Body of pancreas (tissue), 4 donors: ENCODE measurements at regions not wholly inside any gene's neighbourhood (a gene's known extent, or its start where the extent isn't known, plus 50 kb on each side); places are given as distances from the start of the nearest gene placed in this dataset.
A peak's percentile ranks its signal among the peaks of the same experiment; 100 is the strongest.

Experiments used
- ATAC-seq: fragments of 150-250 bp; one replicate; pipeline ENCODE4 v1.9.1; 2016
- DNase-seq, 4 donors: peaks; one replicate each; pipeline ENCODE4 v3.0.0-alpha.2; 2019
- H3K27ac ChIP-seq, 4 donors: fragments of 200-600 bp; sonication (generic); 1 replicate in 3 of 4; 2 replicates in 1 of 4; pipeline versions ENCODE4 v1.5.1 to v1.6.1; 2016 to 2019; ENCODE audit warnings: mild to moderate bottlenecking in 1 of 4, mixed read lengths in 1 of 4, moderate library complexity in 1 of 4
- H3K27me3 ChIP-seq, 2 donors: fragments of 200-600 bp; sonication (generic); one replicate each; pipeline ENCODE4 v1.6.0; 2016; ENCODE audit warnings: mild to moderate bottlenecking in 1 of 2
- H3K36me3 ChIP-seq, 2 donors: fragments of 200-600 bp; sonication (generic); replicated peaks in 1 of 2; 2 replicates each; pipeline ENCODE4 v1.5.1; 2016; ENCODE audit warnings: low read depth in 2 of 2; ENCODE audit not compliant: insufficient read depth in 1 of 2
- H3K4me1 ChIP-seq: fragments of 200-600 bp; sonication (generic); one replicate; pipeline ENCODE4 v1.6.0; 2016
- H3K4me3 ChIP-seq, 2 donors: fragments of 200-600 bp; sonication (generic); 1 replicate in 1 of 2; 2 replicates in 1 of 2; pipeline ENCODE4 v1.5.1; 2016 to 2019
- H3K9me3 ChIP-seq, 3 donors: fragments of 200-600 bp; sonication (generic); 1 replicate in 2 of 3; 2 replicates in 1 of 3; pipeline ENCODE4 v1.5.1; 2016
- POLR2A ChIP-seq, 3 donors: fragments of 450-650 bp; IDR thresholded peaks; one replicate each; pipeline ENCODE4 v1.6.1; 2016; ENCODE audit warnings: antibody characterized with exemption in 3 of 3, mild to moderate bottlenecking in 2 of 3
- WGBS, 2 donors: methylation state at CpG; one replicate each; pipeline ENCODE4 v1.1.5; 2017; 5-methylcytosine and 5-hydroxymethylcytosine counted together
- intact Hi-C: fragments of 100-400 bp; cut with DNase I; formaldehyde crosslinking; loops from one replicate; pipeline ENCODE4 v1.15.1; 2023
- TF ChIP-seq, protein P1 (sequence below), 7 experiments: fragments of 450-650 bp in 4 of 7; fragments of 200-600 bp in 3 of 7; sonication (generic) in 3 of 7; IDR thresholded peaks; one replicate each; pipeline ENCODE4 v1.5.1; 2016 to 2019; ENCODE audit warnings: antibody characterized with exemption in 7 of 7

DNA sequence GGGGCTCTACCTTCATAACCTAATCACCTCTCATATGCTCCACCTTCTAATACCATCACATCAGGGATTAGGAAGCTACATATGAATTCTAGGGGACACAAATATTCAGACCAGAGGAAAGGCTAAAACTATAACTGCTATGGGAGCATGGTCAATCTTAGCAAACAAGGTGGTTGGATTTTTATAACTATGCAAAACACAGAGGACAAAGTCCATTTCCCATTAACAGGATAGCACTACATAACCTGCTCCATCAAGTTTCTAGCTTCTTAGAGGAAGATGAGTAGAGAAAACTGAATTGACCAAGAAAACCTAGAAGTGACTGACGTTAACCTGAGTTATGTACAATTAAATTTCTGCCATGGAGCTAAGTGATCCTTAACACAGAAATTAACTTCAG is 398.6 kb downstream of the TBL1XR1 start:
- peak; percentile 42 for ATAC-seq
- DNase-seq = no peak
- Histone ChIP-seq H3K27ac (no peak overlapping the region), H3K4me3 (no peak overlapping the region), H3K4me1 (peaks cover 17% of the 10 kb centered on the region), H3K36me3 (no peaks in the 10 kb centered on the region), H3K27me3 (no peaks in the 10 kb centered on the region), H3K9me3 (no peaks in the 10 kb centered on the region)
- TF ChIP-seq, protein P1, sequence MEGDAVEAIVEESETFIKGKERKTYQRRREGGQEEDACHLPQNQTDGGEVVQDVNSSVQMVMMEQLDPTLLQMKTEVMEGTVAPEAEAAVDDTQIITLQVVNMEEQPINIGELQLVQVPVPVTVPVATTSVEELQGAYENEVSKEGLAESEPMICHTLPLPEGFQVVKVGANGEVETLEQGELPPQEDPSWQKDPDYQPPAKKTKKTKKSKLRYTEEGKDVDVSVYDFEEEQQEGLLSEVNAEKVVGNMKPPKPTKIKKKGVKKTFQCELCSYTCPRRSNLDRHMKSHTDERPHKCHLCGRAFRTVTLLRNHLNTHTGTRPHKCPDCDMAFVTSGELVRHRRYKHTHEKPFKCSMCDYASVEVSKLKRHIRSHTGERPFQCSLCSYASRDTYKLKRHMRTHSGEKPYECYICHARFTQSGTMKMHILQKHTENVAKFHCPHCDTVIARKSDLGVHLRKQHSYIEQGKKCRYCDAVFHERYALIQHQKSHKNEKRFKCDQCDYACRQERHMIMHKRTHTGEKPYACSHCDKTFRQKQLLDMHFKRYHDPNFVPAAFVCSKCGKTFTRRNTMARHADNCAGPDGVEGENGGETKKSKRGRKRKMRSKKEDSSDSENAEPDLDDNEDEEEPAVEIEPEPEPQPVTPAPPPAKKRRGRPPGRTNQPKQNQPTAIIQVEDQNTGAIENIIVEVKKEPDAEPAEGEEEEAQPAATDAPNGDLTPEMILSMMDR (IDR thresholded peaks at IDR 0.05) = no peak
- no peak for TF ChIP-seq POLR2A (IDR thresholded peaks at IDR 0.05)
- intact Hi-C loops = no loop called here
- WGBS, 2 donors = 84 to 92% methylated on average over 1 of the region's 1 CpG

DNA sequence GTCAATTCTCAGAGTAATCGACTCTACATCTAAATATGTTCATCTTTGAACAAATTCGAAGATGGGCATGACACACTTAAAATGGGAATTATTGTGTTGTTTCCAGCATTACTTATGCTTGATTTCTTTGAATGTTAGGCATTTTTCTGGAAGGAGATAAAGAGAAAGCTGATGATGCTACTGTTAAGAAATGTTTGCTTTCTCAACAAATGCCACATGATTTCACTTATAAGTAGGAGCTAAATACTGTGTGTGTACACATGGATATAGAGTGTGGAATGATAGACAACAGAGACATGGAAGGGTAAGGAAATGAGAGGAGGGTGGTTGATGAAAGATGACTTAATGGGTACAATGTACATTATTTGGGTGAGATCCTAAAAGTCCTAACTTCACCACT is 400.9 kb downstream of the TBL1XR1 start:
- intact Hi-C loops = no loop called here
- no peaks in the 10 kb centered on the region for H3K36me3 ChIP-seq
- TF ChIP-seq, protein P1 (IDR thresholded peaks at IDR 0.05) = no peak
- TF ChIP-seq POLR2A (IDR thresholded peaks at IDR 0.05) = no peak
- no peaks in the 10 kb centered on the region for H3K9me3 ChIP-seq
- H3K4me3 ChIP-seq = no peak overlapping the region
- no peak for DNase-seq
- WGBS, 2 donors = 80 to 86% methylated on average over 2 of the region's 2 CpGs
- peaks cover 17% of the 10 kb centered on the region for H3K4me1 ChIP-seq
- no peak overlapping the region for H3K27ac ChIP-seq
- no peaks in the 10 kb centered on the region for H3K27me3 ChIP-seq
- no peak for ATAC-seq

DNA sequence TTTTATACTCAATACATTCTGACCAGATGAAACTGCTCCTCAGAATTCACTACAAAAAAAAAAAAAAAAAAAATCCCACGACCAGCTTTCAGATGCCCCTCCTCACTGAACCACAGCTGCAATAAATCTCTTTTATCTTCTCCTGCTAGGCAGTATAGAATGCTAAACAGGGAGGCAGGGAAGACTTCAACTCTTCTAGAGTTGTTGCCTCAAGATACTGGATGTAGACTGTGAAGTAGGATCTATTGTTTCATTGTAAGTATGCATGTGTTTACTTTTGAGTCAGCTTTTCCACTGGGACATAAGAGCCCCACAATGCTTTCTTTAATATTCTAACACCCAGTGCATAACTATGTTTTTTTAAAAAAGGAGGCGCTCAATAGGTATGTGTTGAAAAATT is 401.4 kb downstream of the TBL1XR1 start:
- no peak for ATAC-seq
- no peak for DNase-seq
- WGBS, 2 donors = 56 to 69% methylated on average over 2 of the region's 2 CpGs
- no peaks in the 10 kb centered on the region for H3K36me3 ChIP-seq
- no peak for TF ChIP-seq POLR2A (IDR thresholded peaks at IDR 0.05)
- TF ChIP-seq, protein P1 (IDR thresholded peaks at IDR 0.05) = no peak
- intact Hi-C loops = no loop called here
- H3K27me3 ChIP-seq = no peaks in the 10 kb centered on the region
- H3K4me1 ChIP-seq = peaks cover 17% of the 10 kb centered on the region
- H3K4me3 ChIP-seq = no peak overlapping the region
- H3K9me3 ChIP-seq = no peaks in the 10 kb centered on the region
- no peak overlapping the region for H3K27ac ChIP-seq

DNA sequence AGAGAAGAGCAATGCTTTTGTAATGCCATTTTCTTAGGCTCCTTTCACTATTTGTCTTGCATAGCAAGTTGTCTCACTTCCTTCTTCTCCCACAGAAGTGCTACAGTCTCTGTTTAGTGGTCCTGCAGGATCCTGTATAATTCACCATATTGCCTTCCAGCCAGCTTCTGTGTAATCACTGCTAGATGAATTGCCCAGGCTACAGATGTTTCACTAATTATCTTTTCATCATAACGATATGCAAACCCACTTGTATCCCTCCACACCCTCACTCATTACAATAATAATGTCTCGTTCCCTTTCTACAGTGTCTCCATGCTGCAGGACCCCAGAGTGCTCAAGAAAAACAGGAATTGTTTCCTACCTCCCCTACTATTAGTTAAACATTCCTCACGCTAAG is 402.9 kb downstream of the TBL1XR1 start:
- Histone ChIP-seq H3K36me3 (no peaks in the 10 kb centered on the region), H3K27ac (no peak overlapping the region), H3K4me1 (peaks cover 12% of the 10 kb centered on the region), H3K4me3 (no peak overlapping the region), H3K27me3 (no peaks in the 10 kb centered on the region), H3K9me3 (no peaks in the 10 kb centered on the region)
- DNase-seq (no peak), ATAC-seq (no peak)
- intact Hi-C loops = no loop called here
- TF ChIP-seq, protein P1 (IDR thresholded peaks at IDR 0.05) = no peak
- TF ChIP-seq POLR2A (IDR thresholded peaks at IDR 0.05) = no peak
- 65 to 83% methylated on average over 3 of the region's 3 CpGs for WGBS, 2 donors

DNA sequence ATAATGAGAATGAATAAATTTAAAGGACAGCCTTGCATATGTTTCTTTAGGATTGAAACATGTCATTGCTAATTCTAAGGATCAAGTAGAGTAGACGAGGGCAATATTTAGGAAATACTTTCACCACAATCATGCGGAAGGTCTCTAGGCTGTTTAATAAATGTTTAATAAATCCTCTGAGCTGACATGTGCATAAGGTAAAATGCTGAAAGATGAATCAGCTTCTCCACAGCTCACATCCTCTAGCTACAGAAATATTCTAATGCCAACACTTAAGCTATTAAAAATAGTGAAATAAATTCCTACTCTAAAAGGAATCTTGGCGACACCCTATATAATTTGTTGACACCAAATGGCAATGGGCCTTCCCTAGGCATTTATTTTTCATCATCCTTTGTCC is 407.3 kb downstream of the TBL1XR1 start:
- Histone ChIP-seq H3K4me1 (no peaks in the 10 kb centered on the region), H3K36me3 (no peaks in the 10 kb centered on the region), H3K27me3 (no peaks in the 10 kb centered on the region), H3K9me3 (no peaks in the 10 kb centered on the region), H3K27ac (no peak overlapping the region), H3K4me3 (no peak overlapping the region)
- no peak for ATAC-seq
- WGBS, 2 donors = 90 to 95% methylated on average over 3 of the region's 3 CpGs
- no peak for DNase-seq
- intact Hi-C loops = no loop called here
- TF ChIP-seq, protein P1 (IDR thresholded peaks at IDR 0.05) = no peak
- no peak for TF ChIP-seq POLR2A (IDR thresholded peaks at IDR 0.05)
